ENCODE measurements at regions not wholly inside any gene's neighbourhood (a gene's known extent, or its start where the extent isn't known, plus 50 kb on each side); places are given as distances from the start of the nearest gene placed in this dataset.

- intact Hi-C loops (cut with DNase I; ENCODE audit: low total_unique reads) = loop anchor here (5.0 kb wide), 1 partner anchor 281 kb away; no protein-coding TSS in a partner anchor
- no peak overlapping the region for H3K27ac ChIP-seq
- no peaks in the 10 kb centered on the region for H3K27me3 ChIP-seq
- H3K4me3 ChIP-seq = no peak overlapping the region
- DNase-seq = no peak
- TF ChIP-seq, protein P1, sequence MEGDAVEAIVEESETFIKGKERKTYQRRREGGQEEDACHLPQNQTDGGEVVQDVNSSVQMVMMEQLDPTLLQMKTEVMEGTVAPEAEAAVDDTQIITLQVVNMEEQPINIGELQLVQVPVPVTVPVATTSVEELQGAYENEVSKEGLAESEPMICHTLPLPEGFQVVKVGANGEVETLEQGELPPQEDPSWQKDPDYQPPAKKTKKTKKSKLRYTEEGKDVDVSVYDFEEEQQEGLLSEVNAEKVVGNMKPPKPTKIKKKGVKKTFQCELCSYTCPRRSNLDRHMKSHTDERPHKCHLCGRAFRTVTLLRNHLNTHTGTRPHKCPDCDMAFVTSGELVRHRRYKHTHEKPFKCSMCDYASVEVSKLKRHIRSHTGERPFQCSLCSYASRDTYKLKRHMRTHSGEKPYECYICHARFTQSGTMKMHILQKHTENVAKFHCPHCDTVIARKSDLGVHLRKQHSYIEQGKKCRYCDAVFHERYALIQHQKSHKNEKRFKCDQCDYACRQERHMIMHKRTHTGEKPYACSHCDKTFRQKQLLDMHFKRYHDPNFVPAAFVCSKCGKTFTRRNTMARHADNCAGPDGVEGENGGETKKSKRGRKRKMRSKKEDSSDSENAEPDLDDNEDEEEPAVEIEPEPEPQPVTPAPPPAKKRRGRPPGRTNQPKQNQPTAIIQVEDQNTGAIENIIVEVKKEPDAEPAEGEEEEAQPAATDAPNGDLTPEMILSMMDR (IDR thresholded peaks at IDR 0.05) = no peak
- H3K9me3 ChIP-seq = no peaks in the 10 kb centered on the region
- H3K36me3 ChIP-seq = no peaks in the 10 kb centered on the region
- H3K4me1 ChIP-seq = no peaks in the 10 kb centered on the region
These were observed 79.7 kb downstream of the VMA21 start for GRCh38 chrX:151476604-151477303.

- no peak overlapping the region for H3K4me3 ChIP-seq
- H3K27me3 ChIP-seq = no peaks in the 10 kb centered on the region
- DNase-seq = no peak
- H3K4me1 ChIP-seq = no peaks in the 10 kb centered on the region
- H3K9me3 ChIP-seq = no peaks in the 10 kb centered on the region
- intact Hi-C loops (cut with DNase I; ENCODE audit: low total_unique reads) = loop anchor here (5.0 kb wide), 1 partner anchor 279 kb away; no protein-coding TSS in a partner anchor
- no peaks in the 10 kb centered on the region for H3K36me3 ChIP-seq
- TF ChIP-seq, protein P1 (IDR thresholded peaks at IDR 0.05) = no peak
- no peak overlapping the region for H3K27ac ChIP-seq
These were observed 81.1 kb downstream of the VMA21 start for GRCh38 chrX:151478058-151478457.

DNA sequence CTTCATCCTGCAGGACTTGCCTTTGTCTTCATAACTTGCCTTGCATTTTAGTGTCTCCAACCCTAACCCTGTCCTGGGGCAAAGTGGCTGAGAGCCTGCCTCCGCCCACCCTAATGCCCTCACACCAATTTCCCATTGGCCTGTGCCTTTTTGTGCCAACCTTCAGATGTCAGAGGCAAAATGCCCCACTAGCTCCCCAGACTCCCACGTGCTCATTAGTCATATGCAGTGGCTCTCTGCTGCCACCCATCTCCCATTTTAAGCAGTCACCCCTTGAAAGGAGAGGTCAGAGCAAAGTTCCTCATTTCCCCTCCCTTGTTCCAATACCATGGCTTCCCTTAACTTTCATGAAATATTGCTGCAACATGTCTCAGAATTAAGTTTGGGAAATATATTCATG, 74.8 kb upstream of the PASD1 start:
- Histone ChIP-seq H3K4me3 (no peak overlapping the region), H3K36me3 (no peaks in the 10 kb centered on the region), H3K4me1 (no peaks in the 10 kb centered on the region), H3K27me3 (no peaks in the 10 kb centered on the region), H3K27ac (no peak overlapping the region), H3K9me3 (no peaks in the 10 kb centered on the region)
- intact Hi-C loops (cut with DNase I; ENCODE audit: low total_unique reads) = no loop called here
- DNase-seq = no peak
- TF ChIP-seq, protein P1 (IDR thresholded peaks at IDR 0.05) = no peak

DNA sequence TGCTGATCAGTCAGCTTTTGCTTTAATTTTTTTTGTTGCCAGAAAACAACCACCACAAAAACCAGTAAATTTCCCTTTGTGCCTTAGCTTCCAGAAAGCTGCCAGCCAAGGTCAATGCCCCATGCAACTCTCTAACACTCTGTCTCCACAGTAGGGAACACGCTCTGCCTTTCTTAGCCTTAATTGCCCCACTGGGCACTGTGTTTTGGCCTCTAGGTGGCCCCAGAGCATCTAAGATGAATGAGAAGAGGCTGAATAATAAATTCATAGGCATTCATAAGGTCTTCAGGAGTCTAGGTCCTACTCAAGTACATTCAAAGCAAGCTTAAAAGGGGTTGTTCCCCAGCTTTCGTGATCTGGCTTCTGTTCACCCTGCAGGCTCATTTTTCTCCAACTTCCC, 57.7 kb upstream of the PASD1 start:
- TF ChIP-seq, protein P1 (IDR thresholded peaks at IDR 0.05) = no peak
- intact Hi-C loops (cut with DNase I; ENCODE audit: low total_unique reads) = no loop called here
- no peaks in the 10 kb centered on the region for H3K36me3 ChIP-seq
- no peak for DNase-seq
- no peaks in the 10 kb centered on the region for H3K27me3 ChIP-seq
- no peaks in the 10 kb centered on the region for H3K9me3 ChIP-seq
- no peak overlapping the region for H3K4me3 ChIP-seq
- H3K4me1 ChIP-seq = no peaks in the 10 kb centered on the region
- no peak overlapping the region for H3K27ac ChIP-seq

- Histone ChIP-seq H3K36me3 (no peaks in the 10 kb centered on the region), H3K9me3 (no peaks in the 10 kb centered on the region), H3K4me1 (no peaks in the 10 kb centered on the region), H3K4me3 (no peak overlapping the region), H3K27me3 (no peaks in the 10 kb centered on the region), H3K27ac (no peak overlapping the region)
- intact Hi-C loops (cut with DNase I; ENCODE audit: low total_unique reads) = no loop called here
- no peak for DNase-seq
- TF ChIP-seq, protein P1 (IDR thresholded peaks at IDR 0.05) = no peak
These were observed 53.3 kb upstream of the PASD1 start for GRCh38 chrX:151510203-151510602.
